Activated CD8-positive, alpha-beta T cell treated with anti-CD3 and anti-CD28 coated beads for 36 hours (primary cell): ENCODE measurements at regions not wholly inside any gene's neighbourhood (a gene's known extent, or its start where the extent isn't known, plus 50 kb on each side); places are given as distances from the start of the nearest gene placed in this dataset.
A peak's percentile ranks its signal among the peaks of the same experiment; 100 is the strongest.

Experiments used
- ATAC-seq: fragments of 200-7000 bp; cut with Tn5 transposase; one replicate; pipeline ENCODE4 v1.10.0; 2021; ENCODE audit warnings: mild to moderate bottlenecking, moderate library complexity
- CTCF ChIA-PET: fragments of 350-600 bp; sonication (Branson Sonifier 250); formaldehyde crosslinking; loops from one replicate; lab custom pipeline; 2021; ENCODE audit warnings: antibody characterized with exemption; lab: Charles Lee
- POLR2A ChIA-PET: fragments of 350-600 bp; sonication (Branson Sonifier 250); formaldehyde crosslinking; loops from one replicate; lab custom pipeline; 2021; ENCODE audit warnings: antibody characterized with exemption; lab: Charles Lee
- DNase-seq: peaks from one replicate; pipeline ENCODE4 v3.0.0-alpha.2; 2020
- H3K27ac Mint-ChIP-seq: one replicate; pipeline ENCODE4 v1.8.0; 2021; ENCODE audit warnings: mild to moderate bottlenecking, mixed read lengths
- H3K27me3 Mint-ChIP-seq: one replicate; pipeline ENCODE4 v1.8.0; 2021; ENCODE audit warnings: mixed read lengths
- H3K36me3 Mint-ChIP-seq: one replicate; pipeline ENCODE4 v1.8.0; 2021; ENCODE audit warnings: low read depth, mixed read lengths
- H3K4me1 Mint-ChIP-seq: one replicate; pipeline ENCODE4 v1.8.0; 2021; ENCODE audit warnings: low read depth, mixed read lengths
- H3K4me3 Mint-ChIP-seq: one replicate; pipeline ENCODE4 v1.8.0; 2021; ENCODE audit warnings: mild to moderate bottlenecking, moderate library complexity, mixed read lengths
- H3K9me3 Mint-ChIP-seq: one replicate; pipeline ENCODE4 v1.8.0; 2021; ENCODE audit warnings: mixed read lengths
- CTCF ChIP-seq: fragments of 200-600 bp; IDR thresholded peaks from one replicate; pipeline ENCODE4 v1.8.0; 2022; ENCODE audit warnings: antibody characterized with exemption, mild to moderate bottlenecking
- intact Hi-C: fragments of 100-400 bp; cut with micrococcal nuclease; formaldehyde crosslinking; loops from one replicate; pipeline ENCODE4 v1.10.0; 2022

GRCh38 chr4:141797966-141798365 is 161.6 kb downstream of the IL15 start:
- no peaks in the 10 kb centered on the region for H3K4me1 Mint-ChIP-seq
- H3K36me3 Mint-ChIP-seq = no peaks in the 10 kb centered on the region
- H3K4me3 Mint-ChIP-seq = no peak overlapping the region
- no peak for TF ChIP-seq CTCF
- intact Hi-C loops = no loop called here
- no peaks in the 10 kb centered on the region for H3K9me3 Mint-ChIP-seq
- CTCF ChIA-PET = no interaction called here
- ATAC-seq = no peak
- DNase-seq = no peak
- H3K27me3 Mint-ChIP-seq = no peaks in the 10 kb centered on the region
- POLR2A ChIA-PET = no interaction called here
- no peak overlapping the region for H3K27ac Mint-ChIP-seq

GRCh38 chr4:141801558-141801957 is 165.2 kb downstream of the IL15 start:
- no peaks in the 10 kb centered on the region for H3K4me1 Mint-ChIP-seq
- H3K27me3 Mint-ChIP-seq = no peaks in the 10 kb centered on the region
- POLR2A ChIA-PET = no interaction called here
- H3K4me3 Mint-ChIP-seq = no peak overlapping the region
- TF ChIP-seq CTCF = no peak
- H3K36me3 Mint-ChIP-seq = no peaks in the 10 kb centered on the region
- H3K9me3 Mint-ChIP-seq = no peaks in the 10 kb centered on the region
- no peak for DNase-seq
- CTCF ChIA-PET = no interaction called here
- ATAC-seq = no peak
- intact Hi-C loops = no loop called here
- no peak overlapping the region for H3K27ac Mint-ChIP-seq

GRCh38 chr4:141802333-141802732 is 165.9 kb downstream of the IL15 start:
- DNase-seq (no peak), ATAC-seq (no peak)
- TF ChIP-seq CTCF = no peak
- H3K27me3 Mint-ChIP-seq = no peaks in the 10 kb centered on the region
- no peak overlapping the region for H3K27ac Mint-ChIP-seq
- H3K4me3 Mint-ChIP-seq = no peak overlapping the region
- H3K36me3 Mint-ChIP-seq = no peaks in the 10 kb centered on the region
- POLR2A ChIA-PET = no interaction called here
- H3K9me3 Mint-ChIP-seq = no peaks in the 10 kb centered on the region
- intact Hi-C loops = no loop called here
- H3K4me1 Mint-ChIP-seq = no peaks in the 10 kb centered on the region
- CTCF ChIA-PET = interaction anchor here (1.6 kb wide), 1 partner anchor 21 kb away, joined by 4 read pairs; no protein-coding TSS in a partner anchor

- H3K9me3 Mint-ChIP-seq = no peaks in the 10 kb centered on the region
- H3K27ac Mint-ChIP-seq = no peak overlapping the region
- POLR2A ChIA-PET = no interaction called here
- no peak for TF ChIP-seq CTCF
- no peak for ATAC-seq
- CTCF ChIA-PET = no interaction called here
- intact Hi-C loops = no loop called here
- no peak overlapping the region for H3K4me3 Mint-ChIP-seq
- H3K36me3 Mint-ChIP-seq = no peaks in the 10 kb centered on the region
- H3K27me3 Mint-ChIP-seq = no peaks in the 10 kb centered on the region
- no peak for DNase-seq
- no peaks in the 10 kb centered on the region for H3K4me1 Mint-ChIP-seq
These were observed 168.5 kb downstream of the IL15 start for GRCh38 chr4:141804836-141805235.

- no peaks in the 10 kb centered on the region for H3K9me3 Mint-ChIP-seq
These were observed 170.9 kb downstream of the IL15 start for GRCh38 chr4:141807103-141807891.

More at GRCh38 chr4:141807103-141807891, 170.9 kb downstream of the IL15 start:
- TF ChIP-seq CTCF = no peak
- Mint-ChIP-seq H3K4me1 (no peaks in the 10 kb centered on the region), H3K4me3 (no peak overlapping the region), H3K27me3 (no peaks in the 10 kb centered on the region), H3K27ac (no peak overlapping the region), H3K36me3 (no peaks in the 10 kb centered on the region)
- ATAC-seq = no peak
- CTCF ChIA-PET = no interaction called here
- intact Hi-C loops = no loop called here
- POLR2A ChIA-PET = no interaction called here
- peak; percentile 3 for DNase-seq
